HG02623 (cell line): ENCODE measurements at regions not wholly inside any gene's neighbourhood (a gene's known extent, or its start where the extent isn't known, plus 50 kb on each side); places are given as distances from the start of the nearest gene placed in this dataset.
A peak's percentile ranks its signal among the peaks of the same experiment; 100 is the strongest.
"Not testable (repeated sequence)": the region's sequence is repeated elsewhere in the genome, so short reads cannot be mapped to it uniquely, and the experiment has no call there.

Source experiments
- ATAC-seq: cut with Tn5 transposase; IDR thresholded peaks from one replicate; pipeline ENCODE4 v1.9.1; 2021; ENCODE audit warnings: moderate library complexity; ENCODE audit not compliant: unreplicated experiment

- ATAC-seq = no peak
These were observed 123.0 kb upstream of the SP4 start for GRCh38 chr7:21304808-21305375.

DNA sequence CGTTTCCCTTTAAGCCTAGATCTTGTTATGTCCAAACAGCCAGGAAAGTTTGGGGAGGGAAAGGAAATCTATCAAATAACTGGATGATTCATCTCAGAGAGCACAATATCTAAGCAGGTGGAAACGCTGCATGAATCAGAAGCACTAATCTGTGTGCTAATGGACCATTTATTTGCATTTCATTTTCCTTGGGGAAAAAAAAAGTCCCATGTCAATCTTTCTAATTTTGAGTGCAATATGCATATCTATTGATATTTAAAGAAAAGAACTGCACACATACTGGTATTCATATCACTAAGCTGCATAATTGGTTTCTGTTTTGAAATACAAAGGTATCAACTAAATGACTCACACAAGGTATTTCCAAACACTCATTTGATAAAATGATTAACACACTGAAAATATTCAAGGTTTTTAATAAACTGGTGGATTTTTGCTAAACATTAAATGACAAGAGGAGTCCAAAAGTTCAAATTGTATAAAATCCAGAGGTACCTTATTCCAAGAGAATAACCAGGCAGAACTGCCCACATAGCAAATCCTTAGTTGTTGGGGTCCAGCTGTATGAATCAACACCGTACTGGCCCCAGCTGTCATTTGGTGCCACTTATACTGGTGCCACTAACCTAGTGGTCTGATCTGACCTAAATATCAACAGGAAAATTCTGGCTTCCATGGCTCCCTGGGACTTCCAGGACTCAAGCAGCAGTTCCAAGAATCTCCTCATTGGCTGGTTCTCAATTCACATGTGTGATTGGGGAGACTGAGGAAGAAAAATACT lies 122.2 kb upstream of the SP4 start:
- ATAC-seq = no peak

GRCh38 chr7:21314954-21315353 lies 112.9 kb upstream of the SP4 start:
- no peak for ATAC-seq

DNA sequence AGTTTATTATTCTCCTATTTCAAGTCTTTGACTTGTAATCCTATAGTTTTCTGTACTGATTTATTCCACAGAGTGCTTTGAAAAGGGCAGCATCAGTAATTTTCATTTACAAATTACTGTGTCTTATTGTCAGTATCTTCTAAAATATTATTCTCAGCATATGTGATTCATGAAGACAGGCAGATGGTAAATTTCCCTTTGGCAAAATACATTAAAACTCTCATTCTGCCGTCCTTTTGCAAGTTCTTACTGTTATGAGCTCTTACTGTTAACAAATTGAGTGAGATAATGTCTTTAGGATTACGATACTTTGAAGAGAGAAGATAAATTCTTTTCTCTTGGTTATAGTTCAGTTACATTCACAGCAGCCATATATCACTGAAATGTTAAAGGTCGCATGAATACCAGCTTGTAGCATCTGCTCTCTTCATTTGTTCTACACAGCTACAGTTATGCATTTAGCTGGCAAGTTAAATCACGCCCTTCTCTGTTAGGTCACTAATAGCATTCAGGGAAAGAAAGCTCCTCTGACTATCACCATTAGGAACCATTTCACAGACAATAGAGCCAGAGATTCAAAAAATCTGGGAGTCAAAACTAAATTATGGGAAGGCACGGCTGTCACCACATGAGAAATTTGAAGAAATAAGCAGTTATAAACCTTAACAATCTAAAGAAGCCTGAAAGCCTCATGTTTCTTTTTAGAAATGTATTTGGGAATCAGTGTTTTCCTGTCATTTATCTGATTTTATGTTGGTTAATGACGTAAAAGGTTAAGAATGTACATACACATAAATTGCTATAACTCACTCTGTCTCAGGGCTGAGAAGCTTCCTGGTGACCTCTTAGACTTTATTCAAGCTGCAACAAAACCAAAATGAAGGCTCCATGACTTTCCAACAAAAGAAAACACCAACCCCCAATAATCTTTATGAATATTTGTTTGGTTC lies 109.6 kb upstream of the SP4 start:
- no peak for ATAC-seq

GRCh38 chr7:21318916-21319270 lies 109.0 kb upstream of the SP4 start:
- ATAC-seq = no peak

DNA sequence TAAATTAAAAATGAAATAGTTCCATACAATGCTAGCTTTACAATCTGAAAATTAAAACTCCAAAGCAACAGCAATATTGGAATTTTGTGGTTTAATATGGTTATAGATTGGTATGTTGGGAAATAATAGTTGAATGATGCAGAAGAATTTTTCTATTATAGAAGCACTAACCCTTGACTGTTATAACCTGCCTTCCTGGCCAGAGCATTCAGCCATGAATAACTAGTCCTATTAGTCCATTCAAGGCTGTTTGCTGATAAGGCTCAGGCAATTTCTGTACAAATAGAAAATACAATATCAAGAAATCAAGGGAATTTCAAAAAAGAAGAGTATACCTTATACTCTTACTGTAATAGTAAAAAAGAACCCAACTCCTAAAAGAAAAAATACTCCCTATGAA lies 101.6 kb upstream of the SP4 start:
- no peak for ATAC-seq

DNA sequence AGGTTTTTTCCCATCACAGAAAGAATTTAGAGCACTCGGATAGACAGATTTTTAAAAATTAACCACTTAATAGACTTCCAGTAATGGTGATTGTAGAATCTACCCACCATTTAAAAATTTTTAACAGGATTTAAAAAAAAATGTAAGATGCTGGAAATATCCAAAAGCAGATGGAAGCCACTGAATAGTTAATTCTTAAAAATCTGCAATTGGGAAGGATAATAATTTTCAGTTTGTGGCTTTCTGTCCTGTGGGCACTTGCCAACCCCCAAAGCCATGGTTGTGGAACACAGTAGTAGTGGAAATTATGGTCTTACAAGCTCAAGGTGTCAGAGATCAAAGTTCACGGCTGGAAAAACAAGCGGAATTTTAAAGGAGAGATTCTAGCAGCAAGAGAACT lies 101.0 kb upstream of the SP4 start:
- ATAC-seq = no peak

DNA sequence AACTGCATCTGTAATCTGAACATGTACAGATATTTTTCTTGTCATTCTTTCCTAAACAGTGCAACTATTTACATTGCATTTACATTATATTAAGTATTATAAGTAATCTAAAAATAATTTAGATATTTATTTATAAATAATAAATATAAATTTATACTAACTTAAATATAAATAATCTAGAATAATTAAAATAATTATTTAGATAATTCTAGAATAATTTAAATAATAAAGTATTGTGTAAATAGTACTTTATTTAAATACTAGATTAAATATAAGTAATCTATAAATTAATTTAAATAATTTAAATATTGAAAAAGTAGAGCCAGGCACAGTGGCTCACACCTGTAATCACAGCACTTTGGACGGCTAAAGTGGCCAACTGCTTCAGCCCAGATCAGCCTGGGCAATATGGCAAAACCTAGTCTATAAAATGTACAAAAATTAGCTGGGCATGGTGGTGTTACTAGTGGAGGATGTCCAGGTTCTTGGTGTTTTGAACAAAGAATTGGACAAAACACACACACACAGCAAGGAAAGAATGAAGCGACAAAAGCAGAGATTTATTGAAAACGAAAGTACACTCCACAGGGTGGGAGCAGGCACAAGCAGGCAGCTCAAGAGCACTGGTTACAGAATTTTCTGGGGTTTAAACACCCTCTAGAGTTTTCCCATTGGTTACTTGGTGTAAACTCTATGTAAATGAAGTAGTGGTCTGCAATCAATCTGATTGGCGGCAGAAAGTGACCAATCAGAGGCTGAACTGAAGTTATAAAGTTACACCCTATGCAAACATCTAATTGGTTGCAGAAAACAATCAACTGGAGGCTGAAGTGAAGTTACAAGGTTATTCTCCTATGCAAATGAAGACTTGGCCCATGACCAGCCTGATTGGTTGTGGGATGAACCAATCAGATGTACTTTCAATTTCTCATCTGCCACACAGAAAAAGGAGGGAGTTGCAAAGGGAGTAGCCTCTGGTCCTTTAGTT lies 100.2 kb upstream of the SP4 start:
- ATAC-seq = no peak

- ATAC-seq = no peak
These were observed 97.3 kb upstream of the SP4 start for GRCh38 chr7:21330462-21331178.

GRCh38 chr7:21334906-21335305 lies 93.0 kb upstream of the SP4 start:
- no peak for ATAC-seq

DNA sequence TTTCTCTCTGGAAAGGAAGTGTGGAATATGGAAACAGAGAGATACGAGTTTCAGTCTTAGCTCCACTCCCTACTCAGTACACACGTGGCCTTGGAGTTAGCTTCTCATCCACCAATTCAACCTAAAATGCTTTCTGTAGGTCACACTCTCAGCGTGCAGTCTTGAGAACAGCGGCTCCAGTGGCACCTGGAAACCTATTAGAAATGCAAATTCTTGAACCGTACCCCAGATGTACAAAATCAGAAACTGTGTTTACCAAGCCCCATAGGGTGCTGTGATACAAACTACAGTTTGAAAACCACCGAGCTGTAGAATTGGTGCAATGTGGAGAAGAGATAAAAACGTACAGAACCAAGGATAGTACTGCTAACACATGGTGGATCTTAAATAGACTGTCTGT lies 91.1 kb upstream of the SP4 start:
- no peak for ATAC-seq

DNA sequence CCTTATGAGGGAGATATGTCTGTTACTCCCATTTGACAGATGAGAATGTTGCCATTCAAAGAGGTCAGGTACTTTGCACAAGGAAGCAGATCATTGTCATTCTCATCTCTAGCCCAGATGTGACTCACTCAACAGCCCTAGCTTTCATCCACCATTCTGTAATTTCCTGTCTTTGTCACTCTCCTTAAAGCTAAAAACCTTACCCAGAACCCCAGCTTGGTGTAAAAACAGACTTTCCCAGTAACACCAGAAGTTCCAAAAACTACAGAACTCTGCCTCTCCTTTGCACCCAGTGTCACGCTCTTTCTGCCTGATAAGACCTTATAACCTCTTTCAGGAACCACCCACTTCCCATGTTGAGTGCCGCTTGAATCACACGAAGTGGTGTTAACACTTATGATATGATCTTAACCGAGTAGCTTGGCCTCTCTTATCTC lies 89.1 kb upstream of the SP4 start:
- ATAC-seq = no peak

DNA sequence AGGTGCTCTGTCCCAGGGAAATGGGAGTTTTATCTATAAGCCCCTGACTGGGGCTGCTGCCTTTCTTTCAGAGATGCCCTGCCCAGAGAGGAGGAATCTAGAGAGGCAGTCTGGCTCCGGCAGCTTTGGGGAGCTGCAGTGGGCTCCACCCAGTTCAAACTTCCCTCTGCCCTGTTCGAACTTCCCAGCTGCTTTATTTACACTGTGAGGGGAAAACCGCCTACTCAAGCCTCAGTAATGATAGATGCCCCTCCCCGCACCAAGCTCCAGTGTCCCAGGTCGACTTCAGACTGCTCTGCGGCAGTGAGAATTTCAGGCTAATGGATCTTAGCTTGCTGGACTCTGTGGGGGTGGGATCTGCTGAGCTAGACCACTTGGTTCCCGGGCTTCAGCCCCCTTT lies 83.0 kb upstream of the SP4 start:
- not testable (repeated sequence) for ATAC-seq

DNA sequence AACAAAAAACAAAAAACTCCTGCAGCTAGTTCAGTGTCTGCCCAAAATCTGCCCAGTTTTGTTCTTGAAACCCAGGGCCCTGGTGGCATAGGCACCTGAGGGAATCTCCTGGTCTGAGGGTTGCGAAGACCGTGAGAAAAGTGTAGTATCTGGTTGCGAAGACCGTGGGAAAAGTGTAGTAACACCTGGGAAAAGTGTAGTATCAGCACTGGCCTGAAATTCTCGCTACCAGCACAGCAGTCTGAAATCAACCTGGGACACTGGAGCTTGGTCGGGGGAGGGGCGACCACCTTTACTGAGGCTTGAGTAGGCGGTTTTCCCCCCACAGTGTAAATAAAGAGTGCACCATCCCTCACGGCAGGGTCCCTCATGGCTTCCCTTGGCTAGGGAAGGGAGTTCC lies 82.5 kb upstream of the SP4 start:
- no peak for ATAC-seq

DNA sequence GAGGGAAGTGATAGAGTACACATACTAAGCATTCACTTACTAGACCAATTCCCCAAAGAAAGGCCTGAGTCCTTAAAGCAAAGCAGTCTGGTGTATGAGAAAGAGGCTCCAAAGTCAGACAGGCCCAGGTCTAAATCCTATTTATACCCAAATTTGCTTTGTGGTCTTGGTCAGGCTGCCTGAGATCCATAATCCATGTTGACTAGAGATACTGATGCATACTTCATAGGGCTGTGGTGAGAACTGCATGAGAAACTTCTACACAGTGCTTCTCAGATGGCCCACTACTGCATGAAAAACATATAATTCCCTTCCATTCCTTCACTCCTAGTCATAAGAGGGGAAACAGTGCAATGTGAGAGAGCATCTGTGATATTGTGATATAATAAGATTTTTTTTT lies 81.6 kb upstream of the SP4 start:
- ATAC-seq = no peak

GRCh38 chr7:21352540-21353387 lies 75.1 kb upstream of the SP4 start:
- ATAC-seq = peak; percentile 81

DNA sequence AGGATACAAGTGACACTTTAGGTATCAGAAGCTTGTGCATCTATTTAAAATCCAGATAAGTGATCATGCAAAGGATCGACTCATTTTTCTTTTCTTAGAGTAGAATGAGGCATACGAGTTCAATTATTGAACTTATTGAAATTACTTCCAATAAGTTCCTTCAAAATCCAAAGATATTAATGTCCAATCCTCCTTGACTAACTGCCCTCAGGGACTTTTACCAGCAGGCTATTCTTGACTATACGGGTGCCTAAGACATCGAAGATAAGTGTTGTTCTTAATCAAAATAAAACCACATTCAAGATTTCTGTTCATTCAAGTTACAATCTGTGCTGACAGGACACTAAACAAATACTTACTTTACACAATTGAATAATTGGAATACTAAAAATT lies 74.5 kb upstream of the SP4 start:
- no peak for ATAC-seq

GRCh38 chr7:21354284-21354683 lies 73.6 kb upstream of the SP4 start:
- ATAC-seq = no peak

GRCh38 chr7:21355406-21355874 lies 72.4 kb upstream of the SP4 start:
- ATAC-seq = peak; percentile 78
